Brain pericyte (primary cell): ENCODE measurements at regions not wholly inside any gene's neighbourhood (a gene's known extent, or its start where the extent isn't known, plus 50 kb on each side); places are given as distances from the start of the nearest gene placed in this dataset.

ENCODE experiments used
- DNase-seq: peaks from one replicate; pipeline ENCODE4 v3.0.0-alpha.2; 2012; ENCODE audit warnings: low read depth, low spot score

DNA sequence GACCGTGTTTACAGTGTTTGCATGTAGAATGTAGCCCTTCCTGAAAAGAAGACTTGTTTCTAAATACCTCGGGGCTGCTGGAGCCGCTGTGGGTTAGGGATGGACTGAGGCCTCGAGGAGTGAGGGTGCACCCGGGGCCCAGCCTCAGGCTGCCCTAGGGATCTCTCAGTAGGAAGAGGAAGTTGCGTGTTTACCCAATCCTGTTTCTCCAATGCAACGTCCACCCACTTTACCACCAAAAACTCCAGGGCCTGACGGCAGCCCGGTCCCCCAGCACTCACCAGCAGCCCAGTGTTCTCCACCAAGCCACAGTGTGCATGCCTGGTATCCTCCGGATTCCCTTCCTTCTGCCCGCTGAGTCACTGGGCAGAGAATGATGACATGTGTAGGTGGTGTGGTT lies 255.8 kb downstream of the GLI2 start:
- no peak for DNase-seq

DNA sequence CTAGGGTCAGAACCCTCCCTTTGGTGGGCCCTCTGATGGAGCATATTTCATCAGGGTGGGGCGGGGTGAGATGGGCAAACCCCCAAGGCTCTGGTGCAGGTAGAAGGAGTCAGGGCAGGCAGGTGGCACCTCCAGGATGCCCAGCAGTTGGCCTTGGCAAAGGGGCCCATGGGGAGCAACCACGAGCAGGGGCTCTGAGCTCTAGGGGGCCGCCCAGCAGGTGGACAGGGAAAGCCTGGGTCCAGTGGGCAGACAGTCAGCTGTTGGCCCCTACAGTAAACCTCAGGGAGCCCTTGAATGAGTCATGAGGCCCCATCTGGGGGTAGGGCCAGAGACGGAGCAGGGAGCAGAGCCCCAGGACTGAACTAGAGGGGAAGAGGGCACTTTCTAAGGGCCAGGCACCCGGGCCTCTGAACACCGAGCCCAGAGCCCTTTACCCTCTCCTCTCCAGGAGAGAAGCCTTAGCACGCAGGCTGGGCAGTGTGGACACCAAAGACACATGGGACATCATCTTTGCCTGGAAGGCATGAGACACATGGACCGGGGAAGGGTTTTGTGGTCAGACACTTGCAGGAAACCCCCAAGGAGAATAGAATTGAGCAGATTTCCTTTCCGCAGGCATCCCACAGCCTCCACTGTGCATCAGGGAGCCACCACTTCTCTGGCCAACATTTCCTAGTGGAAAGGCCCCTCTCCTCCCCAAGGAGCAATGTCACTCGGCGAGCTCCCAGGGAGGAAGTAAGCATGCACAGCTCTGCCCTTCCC lies 257.3 kb downstream of the GLI2 start:
- DNase-seq = no peak

DNA sequence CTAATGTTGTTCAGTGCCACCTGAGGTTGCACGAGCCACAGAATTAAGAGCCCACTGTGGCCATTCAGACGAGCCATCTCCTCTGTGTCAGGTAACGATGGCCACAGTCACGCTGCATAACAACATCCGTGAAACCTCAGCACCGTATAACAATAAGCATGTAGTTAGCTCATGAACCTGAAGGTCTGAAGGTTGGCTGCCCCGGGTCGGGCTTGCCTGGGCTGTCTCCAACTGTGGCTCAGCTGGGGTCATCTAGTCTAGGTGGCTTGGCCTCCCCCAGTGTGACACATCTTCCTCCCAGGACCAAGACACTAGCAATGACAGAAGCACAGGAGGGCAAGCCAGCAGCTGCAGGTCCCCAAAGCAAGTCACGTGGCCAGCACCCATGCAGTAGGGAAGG lies 258.0 kb downstream of the GLI2 start:
- DNase-seq = no peak

DNA sequence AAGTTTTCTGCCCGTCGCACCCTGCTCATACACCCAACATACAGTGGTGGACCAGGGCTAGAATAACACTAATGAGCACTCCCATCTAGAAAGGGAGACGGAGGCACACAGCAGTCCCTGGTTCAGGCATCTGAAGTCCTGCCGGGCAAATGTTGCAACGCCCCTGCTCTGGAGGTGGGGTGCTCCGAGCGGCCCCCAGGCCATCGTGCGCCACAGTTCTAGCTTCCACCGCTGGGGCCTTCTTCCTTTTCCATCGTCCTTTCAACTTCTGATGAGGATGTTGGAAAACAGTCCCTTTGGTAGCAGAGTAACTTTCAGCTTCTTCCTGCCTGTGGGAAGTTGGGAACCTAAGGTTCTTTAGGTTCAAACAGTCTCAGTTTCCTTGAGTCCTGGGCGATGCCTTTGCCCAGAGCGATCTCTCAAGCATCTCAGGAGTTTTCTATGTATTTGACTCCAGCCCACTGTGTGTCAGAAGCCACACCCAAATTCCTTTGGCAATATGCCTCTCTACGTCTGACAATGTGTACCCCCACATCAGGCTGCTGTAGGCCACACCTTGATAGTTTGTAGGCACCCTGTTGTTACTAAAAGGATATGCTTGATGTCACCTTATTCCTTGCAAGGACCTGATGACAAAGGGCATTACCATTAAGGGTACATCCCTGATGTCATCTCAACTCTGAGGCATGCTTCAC lies 258.8 kb downstream of the GLI2 start:
- DNase-seq = no peak

DNA sequence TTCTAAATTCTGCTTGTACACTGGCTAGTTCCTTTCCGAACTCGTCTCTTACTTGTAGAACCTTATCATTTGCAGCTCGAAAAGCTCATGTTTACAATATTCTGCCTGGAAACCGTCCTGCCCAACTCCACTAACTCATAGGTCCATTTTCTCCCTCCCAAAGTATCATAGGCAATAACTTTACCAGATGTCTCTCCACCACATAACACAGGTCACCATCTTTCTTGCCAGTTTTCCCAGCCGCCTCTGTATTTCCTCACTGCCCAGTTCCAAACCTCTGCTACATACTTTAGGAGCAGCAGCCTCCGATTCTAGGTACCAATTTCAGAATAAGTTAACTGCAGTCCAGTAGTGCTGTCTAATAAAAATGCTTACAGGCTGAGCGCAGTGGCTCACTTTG lies 259.5 kb downstream of the GLI2 start:
- DNase-seq = no peak

DNA sequence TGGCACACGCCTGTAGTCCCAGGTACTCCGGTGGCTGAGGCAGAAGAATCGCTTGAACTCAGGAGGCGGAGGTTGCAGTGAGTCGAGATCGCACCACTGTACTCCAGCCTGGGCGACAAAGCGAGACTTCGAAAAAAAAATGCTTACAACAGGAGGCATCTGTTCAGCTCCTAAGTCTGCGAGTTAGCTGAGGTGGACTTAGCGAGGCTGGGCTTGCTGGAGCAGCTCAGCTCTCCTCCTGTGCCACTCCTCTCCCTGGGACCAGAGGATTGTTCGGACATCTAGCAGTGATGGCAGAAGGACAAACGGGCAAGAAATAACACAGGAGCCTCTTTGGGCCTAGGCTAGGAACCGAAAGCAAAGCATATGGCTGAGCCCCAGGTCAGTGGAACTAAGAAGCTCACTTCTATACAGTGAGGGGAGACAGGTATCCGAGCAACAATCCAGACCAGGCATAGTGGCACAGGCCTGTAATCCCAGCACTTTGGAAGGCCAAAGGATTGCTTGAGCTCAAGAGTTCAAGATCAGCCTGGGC lies 260.1 kb downstream of the GLI2 start:
- no peak for DNase-seq

DNA sequence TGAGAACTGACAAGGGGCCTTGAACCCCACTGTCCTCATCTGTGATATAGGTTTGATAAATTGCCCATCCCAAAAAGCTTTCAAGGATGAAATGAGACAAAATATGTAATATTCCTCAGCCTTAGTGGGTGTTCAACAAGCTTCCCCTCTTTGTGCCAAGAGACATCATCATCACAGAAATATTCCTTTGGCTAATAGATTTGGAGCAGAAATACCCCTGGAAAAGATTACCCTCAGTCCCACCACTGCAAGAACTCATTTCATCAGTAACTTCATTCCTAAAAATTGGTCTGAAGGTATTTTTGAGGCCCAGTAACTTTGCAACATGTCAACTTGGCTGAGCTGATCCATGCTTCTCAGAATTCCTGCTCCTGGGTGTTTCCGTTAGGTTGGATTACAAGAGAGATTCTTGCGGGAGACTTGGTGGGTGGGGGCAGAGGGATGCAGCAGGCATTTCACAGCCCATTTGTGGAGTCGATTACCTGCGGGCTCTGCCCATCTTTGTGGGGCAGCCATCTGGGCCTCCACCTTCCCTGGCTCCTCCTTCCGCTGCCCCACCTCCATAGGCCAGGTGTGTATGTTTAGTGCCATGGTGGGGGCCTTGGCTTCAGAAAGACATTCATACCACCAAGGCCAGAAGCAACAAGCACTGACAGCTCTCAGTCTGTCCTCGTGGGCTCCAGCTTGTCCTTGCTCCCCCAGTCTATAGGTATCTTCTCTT lies 263.9 kb downstream of the GLI2 start:
- no peak for DNase-seq

DNA sequence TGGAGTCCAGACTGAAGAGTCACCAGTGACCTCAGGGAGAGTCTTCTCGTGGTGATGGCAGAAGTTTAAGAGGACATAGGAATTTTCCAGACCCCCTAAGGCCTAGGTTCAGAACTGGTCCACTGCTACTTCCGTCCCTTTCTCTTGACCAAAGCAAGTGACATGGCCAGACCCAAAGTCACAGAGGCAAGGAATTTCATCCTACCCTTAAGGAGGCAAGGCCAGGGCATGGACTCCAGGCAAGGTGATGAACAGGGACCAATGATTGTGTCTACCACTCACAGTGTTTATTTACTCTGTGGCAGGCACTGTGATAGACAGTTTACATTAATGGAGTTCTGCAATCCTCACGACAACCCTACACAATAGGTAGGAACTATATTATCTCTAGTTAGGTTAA lies 265.1 kb downstream of the GLI2 start:
- no peak for DNase-seq

DNA sequence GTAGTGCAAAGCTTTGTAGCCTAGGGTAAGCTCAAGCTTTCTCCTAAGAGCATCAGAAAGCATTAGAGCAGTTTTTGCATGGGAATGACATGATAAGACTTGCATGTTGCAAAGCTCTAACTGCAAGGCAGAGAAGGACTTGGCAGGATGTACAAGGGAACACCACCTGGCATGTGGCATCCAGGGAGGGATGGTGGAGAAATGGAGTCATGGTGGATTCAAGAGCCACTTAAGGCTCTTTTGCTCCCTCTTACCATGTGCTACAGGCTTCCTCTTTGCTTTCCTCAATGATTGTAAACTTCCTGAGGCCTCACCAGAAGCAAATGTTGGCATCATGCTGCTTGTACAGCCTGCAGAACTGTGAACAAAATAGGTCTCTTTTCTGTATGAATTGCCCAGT lies 266.0 kb downstream of the GLI2 start:
- no peak for DNase-seq

DNA sequence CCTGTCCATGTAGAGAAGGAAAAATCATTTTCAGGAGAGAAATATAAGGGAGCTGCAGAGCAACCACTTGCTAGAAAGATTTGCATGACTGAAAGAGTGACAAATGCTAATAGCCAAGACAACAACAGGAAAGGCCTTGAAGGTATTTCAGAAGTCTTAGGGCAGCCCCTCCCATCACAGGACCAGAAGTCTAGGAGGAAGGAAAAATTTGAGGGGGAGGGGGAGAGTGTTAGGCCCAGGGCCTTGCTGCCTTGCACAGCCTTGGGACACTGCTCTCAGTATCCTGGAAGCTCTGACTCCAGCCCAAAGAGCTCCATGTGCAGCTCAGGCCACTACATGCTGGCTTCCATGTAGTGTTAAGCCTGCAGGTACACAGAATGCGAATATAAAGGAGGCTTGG lies 266.9 kb downstream of the GLI2 start:
- DNase-seq = no peak

DNA sequence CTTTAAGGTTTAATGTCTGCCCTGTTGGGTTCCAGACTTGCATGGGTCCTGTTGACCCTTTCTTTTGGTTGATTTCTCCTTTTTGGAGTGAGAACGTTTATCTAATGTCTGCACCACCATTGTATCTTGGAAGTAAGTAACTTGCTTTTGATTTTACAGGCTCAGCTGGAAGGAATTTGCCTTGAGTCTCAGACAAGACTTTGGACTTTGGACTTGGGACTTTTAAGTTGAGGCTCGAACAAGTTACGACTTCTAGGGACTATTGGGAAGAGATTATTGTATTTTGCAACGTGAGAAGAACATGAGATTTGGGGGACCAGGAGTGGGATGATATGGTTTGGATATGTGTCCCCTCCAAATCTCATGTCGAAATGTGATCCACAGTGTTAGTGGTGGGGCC lies 267.7 kb downstream of the GLI2 start:
- no peak for DNase-seq

DNA sequence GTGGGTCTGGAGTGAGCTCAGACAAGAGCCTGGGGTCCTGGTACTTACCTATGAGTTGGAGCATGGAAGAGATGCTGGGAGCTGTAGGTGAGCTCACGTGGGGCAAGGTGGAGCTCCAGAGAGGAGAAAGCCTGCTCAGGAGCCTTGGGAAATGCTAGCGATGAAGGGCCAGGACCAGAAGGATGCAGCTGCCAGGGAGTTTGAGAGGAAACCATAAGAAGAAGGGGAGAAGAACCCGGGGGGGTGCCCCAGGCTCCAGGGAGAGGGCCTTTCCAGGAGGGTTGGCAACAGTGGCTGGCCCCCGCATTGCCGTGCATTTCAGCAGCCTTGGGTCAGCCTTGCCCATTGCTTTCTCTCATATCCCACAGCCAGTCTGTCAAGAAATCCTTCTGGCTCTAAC lies 268.7 kb downstream of the GLI2 start:
- no peak for DNase-seq

DNA sequence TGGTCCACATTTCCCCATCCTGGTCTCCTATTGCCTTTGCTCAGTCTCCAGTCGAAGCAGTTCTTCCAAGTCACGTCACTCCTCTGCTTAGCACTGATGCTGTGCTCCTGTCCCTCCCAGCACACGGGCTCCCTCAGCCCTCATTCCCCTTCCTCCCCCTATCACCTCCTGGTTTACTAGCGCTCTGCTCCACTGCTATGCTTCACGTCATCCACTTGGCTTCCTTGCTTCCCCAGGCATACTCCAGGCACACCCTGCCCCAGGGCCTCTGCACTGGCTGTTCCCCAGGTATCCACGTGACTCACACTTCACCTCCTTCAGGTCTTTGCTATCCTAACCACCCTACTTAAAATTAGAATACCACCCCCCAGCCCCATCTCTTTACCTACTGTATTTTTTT lies 269.3 kb downstream of the GLI2 start:
- no peak for DNase-seq

DNA sequence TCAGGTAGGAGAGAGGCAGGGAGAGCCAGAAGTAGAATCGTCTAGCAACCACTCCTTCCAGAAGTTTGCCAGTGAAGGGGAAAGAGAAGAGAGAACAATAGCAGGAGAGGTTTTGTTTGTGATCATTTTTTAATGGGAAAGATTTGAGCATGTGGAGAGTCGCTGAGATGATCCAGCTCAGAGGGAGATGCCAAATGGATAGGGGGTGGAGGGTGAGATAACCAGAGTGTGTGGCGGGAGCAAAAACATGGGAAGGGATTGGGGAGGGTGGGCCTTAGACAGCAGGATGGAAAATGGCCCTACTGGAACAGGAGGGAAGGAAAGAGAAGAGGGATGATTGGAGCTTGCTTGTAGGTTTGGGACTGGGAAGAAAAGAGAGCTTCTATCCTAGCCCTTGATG lies 269.8 kb downstream of the GLI2 start:
- DNase-seq = no peak

DNA sequence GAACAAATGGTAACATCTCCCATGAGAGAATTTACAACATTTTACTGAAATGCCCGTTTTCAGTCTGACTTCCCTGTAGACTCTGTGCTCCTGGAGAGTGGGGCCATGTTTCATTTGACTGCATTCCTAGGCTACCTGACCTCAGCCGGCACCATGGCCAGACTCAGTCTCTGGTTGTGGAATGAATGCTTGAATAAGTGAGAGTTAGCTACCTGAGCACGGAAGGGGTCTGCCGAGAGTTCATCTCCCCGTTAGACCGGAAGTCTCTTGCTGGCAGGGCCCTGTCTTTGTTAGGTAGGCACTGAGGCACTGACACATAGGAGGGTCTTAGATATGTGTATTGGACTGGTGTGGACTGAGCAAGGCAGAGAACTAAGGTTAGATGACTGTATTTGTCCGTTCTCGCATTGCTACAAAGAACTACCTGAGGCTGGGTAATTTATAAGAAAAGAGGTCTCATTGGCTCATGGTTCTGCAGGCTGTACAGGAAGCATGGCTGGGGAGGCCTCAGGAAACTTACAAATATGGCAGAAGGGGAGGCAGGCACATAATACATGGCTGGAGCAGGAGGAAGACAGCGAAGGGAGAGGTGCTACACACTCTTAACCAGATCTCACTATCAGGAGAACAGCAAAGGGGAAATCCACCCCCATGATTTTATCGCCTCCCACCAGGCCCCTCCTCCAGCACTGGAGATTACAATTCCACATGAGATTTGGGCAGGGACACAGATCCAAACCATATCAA lies 271.2 kb downstream of the GLI2 start:
- DNase-seq = no peak

DNA sequence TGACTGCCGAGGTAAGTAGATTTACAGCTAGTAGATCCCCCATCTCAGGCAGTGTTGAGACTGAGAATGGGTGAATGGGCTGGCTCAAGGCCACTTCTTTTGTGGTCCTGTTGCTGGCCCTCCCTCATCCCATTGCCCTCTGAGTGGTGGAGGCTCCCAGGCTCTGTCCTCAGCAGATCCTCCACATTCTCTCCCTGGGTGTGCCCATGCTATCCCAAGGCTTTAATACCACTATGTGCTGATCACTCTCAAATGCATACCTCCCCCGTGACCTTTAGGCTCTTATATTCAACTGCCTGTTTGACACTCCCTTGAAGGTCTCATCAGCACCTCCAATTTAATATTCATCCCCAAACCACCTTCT lies 271.8 kb downstream of the GLI2 start:
- no peak for DNase-seq

DNA sequence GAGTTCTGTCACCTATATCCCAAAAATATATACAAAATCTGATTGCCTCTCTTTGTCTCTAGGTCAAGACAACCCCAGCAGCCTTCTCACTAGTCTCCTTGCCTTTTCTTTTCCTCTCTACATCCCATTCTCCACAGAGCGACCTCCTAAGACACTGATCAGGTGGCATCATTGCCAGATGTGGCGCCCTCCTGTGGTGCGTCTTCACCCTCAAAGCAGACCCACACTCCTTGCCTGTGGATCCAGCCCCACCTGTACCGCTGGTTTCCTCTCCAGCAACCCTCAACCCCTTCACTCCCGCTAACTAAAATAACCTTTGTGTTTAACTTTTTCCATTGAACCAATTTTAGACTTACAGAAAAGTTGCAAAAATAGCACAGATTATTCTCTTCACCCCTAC lies 273.3 kb downstream of the GLI2 start:
- no peak for DNase-seq

DNA sequence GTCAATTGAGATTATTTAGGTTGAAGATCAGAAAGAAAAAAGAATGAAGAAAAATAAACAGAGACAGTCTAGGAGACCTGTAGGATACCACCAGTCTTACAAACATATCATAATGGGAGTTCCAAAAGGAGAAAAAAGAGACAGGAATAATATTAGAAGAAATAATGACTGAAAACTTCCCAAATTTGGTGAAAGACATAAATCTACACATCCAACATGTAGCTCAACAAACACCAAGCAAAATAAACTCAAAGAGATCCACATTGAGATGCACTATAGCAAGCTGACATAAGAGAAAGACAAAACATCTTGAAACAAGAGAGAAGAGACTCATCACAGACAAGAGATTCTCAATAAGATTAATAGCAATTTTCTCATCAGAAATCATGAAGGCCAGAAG lies 274.0 kb downstream of the TFCP2L1 start:
- no peak for DNase-seq

DNA sequence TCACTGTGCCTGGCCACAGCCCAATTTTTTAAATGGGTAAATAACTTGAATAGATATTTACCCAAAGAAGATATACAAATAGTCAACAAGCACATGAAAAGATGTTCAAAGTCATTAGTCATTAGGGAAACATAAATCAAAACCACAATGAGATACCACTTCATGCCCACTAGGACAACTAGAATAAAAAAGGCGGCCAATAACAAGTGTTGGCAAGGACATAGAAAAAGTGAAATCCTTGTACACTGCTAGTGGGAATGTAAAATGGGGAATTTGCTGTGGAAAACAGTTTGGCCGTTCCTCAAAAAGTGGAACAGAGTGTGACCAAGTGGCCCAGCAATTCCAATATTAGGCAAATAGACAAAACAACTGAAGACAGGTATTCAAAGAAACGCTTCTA lies 270.1 kb downstream of the TFCP2L1 start:
- no peak for DNase-seq

DNA sequence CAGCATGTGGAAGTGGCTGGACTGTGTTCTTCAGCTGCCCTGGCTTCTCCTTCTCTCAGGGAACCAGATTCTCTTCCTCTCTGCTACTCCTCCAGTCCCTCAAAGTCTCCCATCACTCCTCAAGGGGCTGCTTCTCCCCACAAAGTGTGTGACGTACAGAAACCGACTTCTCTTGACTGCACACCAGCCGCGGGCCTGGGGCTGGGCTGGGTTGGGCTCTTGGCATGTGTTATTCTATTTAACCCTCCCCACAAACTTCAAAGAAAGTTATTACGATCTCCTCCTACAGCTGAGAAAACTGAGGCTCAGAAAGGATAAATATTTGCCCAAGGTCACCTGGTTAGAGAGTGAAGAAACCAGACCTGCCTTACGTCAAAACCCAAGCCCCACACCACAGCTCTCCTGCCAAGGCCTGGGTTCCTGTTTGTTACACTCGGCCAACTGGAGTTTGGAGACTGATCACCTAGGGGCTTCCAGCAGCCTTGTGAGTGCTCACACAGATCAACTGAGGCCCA lies 269.0 kb downstream of the TFCP2L1 start:
- no peak for DNase-seq

DNA sequence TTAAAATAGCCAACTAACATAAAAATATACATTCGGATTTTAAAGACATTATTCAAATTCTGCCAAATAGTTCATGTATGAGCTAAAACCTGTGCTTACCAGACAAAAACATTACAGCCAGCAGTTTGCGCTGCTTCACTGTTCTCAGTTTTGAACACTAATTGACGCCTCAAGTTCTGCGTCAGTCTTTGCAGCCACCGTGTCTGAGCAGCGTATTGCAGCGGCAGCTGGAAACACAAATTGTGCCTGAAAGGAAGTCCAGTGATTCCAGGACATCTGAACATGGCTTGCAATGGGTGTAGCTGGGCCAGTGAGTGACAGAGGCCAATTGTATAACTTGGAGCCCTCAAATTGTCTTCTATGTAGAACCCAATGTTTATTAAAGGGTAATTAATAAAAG lies 267.6 kb downstream of the TFCP2L1 start:
- no peak for DNase-seq
